B cell (primary cell): ENCODE measurements at regions not wholly inside any gene's neighbourhood (a gene's known extent, or its start where the extent isn't known, plus 50 kb on each side); places are given as distances from the start of the nearest gene placed in this dataset.

Experiments
- EZH2 ChIP-seq: IDR thresholded peaks from 2 replicates; pipeline ENCODE4 v1.6.1; 2012; ENCODE audit warnings: borderline replicate concordance, low read depth, mild to moderate bottlenecking, moderate library complexity, low read length; ENCODE audit not compliant: insufficient read depth, poor library complexity, severe bottlenecking
- TF ChIP-seq, protein P1 (sequence below): fragments of 200-600 bp; IDR thresholded peaks from one replicate; pipeline ENCODE4 v1.8.0; 2022; ENCODE audit warnings: antibody characterized with exemption, mild to moderate bottlenecking

- TF ChIP-seq, protein P1, sequence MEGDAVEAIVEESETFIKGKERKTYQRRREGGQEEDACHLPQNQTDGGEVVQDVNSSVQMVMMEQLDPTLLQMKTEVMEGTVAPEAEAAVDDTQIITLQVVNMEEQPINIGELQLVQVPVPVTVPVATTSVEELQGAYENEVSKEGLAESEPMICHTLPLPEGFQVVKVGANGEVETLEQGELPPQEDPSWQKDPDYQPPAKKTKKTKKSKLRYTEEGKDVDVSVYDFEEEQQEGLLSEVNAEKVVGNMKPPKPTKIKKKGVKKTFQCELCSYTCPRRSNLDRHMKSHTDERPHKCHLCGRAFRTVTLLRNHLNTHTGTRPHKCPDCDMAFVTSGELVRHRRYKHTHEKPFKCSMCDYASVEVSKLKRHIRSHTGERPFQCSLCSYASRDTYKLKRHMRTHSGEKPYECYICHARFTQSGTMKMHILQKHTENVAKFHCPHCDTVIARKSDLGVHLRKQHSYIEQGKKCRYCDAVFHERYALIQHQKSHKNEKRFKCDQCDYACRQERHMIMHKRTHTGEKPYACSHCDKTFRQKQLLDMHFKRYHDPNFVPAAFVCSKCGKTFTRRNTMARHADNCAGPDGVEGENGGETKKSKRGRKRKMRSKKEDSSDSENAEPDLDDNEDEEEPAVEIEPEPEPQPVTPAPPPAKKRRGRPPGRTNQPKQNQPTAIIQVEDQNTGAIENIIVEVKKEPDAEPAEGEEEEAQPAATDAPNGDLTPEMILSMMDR = no peak
- TF ChIP-seq EZH2 = no peak
These were observed 168.0 kb upstream of the DIPK2B start for GRCh38 chrX:45368705-45369104.
